MCF 10A (cell line): ENCODE measurements at regions not wholly inside any gene's neighbourhood (a gene's known extent, or its start where the extent isn't known, plus 50 kb on each side); places are given as distances from the start of the nearest gene placed in this dataset.

Experiments
- BruUV-seq: library from RNA; stranded (reverse); fragments of 400-500 nt; replicated peaks from 2 replicates; lab custom pipeline; 2021; lab: Mats Ljungman, UMichigan
- CTCF ChIA-PET: fragments of 300-600 bp; sonication (Branson Sonifier 250); formaldehyde crosslinking; extraction: SDS; loops from one replicate; lab custom pipeline; 2021; ENCODE audit warnings: antibody characterized with exemption, inconsistent platforms; lab: Yijun Ruan, JAX
- POLR2A ChIA-PET: fragments of 300-600, 350-650 bp; sonication (Branson Sonifier 250); formaldehyde crosslinking; extraction: SDS; loops from one replicate; lab custom pipeline; 2020; ENCODE audit warnings: antibody characterized with exemption, inconsistent platforms; lab: Yijun Ruan, JAX
- DNase-seq: peaks from one replicate; pipeline ENCODE4 v3.0.0-alpha.2; 2018; ENCODE audit not compliant: unreplicated experiment
- H3K27ac Mint-ChIP-seq: one replicate; pipeline ENCODE4 v1.8.0; 2022; ENCODE audit warnings: mild to moderate bottlenecking, low read depth, mixed read lengths; ENCODE audit not compliant: unreplicated experiment
- H3K27me3 Mint-ChIP-seq: one replicate; pipeline ENCODE4 v1.8.0; 2022; ENCODE audit warnings: mixed read lengths; ENCODE audit not compliant: insufficient read depth, unreplicated experiment
- H3K36me3 Mint-ChIP-seq: one replicate; pipeline ENCODE4 v1.8.0; 2022; ENCODE audit warnings: mild to moderate bottlenecking, moderate library complexity, mixed read lengths; ENCODE audit not compliant: insufficient read depth, unreplicated experiment
- H3K4me1 Mint-ChIP-seq: one replicate; pipeline ENCODE4 v1.8.0; 2022; ENCODE audit warnings: mixed read lengths; ENCODE audit not compliant: insufficient read depth, unreplicated experiment
- H3K4me3 Mint-ChIP-seq: one replicate; pipeline ENCODE4 v1.8.0; 2022; ENCODE audit warnings: mild to moderate bottlenecking, moderate library complexity, mixed read lengths; ENCODE audit not compliant: unreplicated experiment
- H3K9me3 Mint-ChIP-seq: one replicate; pipeline ENCODE4 v1.8.0; 2022; ENCODE audit warnings: mixed read lengths; ENCODE audit not compliant: unreplicated experiment
- CTCF ChIP-seq: fragments of 200-600 bp; IDR thresholded peaks from one replicate; pipeline ENCODE4 v1.8.0; 2022; ENCODE audit warnings: antibody characterized with exemption, mild to moderate bottlenecking; ENCODE audit not compliant: unreplicated experiment
- intact Hi-C: fragments of 100-400 bp; cut with micrococcal nuclease; formaldehyde crosslinking; loops from 2 replicates; pipeline ENCODE4 v1.14.1; 2022

DNA sequence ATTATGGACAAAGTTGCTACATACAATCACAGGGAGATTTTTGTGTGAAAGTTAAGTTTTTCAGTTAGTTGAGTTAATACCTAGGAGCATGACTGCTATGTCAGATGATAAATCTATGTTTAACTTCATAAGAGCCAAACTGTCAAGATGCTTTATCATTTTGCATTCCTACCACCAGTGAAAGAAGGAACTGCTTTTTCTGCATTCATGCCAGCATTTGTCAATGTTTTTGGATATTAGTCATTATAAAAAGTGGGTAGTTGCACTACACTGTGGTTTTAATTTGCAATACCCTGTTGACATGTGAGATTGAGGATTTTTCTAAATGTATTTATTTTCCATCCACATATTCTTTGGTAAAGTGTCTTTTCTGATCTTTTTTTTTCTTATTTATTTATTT lies 434.0 kb upstream of the MON1B start:
- no peak for TF ChIP-seq CTCF
- no TSS peak for BruUV-seq
- Mint-ChIP-seq H3K27ac (no peak overlapping the region), H3K4me1 (no peaks in the 10 kb centered on the region), H3K4me3 (no peak overlapping the region), H3K36me3 (peaks cover 4% of the 10 kb centered on the region), H3K27me3 (no peaks in the 10 kb centered on the region), H3K9me3 (peaks cover 7% of the 10 kb centered on the region)
- intact Hi-C loops = no loop called here
- DNase-seq = peak; percentile 32
- CTCF ChIA-PET = no interaction called here
- POLR2A ChIA-PET = no interaction called here

DNA sequence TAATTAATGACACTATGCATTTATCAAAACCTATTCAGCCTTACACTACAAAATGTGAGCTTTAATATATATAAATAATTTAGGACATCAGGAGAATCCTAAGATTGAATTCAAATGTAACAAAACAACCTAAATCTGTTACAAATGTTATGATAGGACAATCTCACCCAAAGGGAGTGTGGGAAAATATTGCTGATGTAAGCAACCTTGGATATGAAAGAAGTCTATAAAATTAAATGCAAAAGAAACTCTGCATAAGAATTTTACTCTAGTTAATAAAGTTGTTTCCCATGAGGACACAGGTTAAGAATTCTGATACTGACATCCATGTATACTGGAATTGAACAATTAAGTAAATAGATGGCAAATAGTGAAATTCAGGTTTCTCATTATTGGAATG lies 424.5 kb upstream of the MON1B start:
- peaks cover 25% of the 10 kb centered on the region for H3K9me3 Mint-ChIP-seq
- intact Hi-C loops = no loop called here
- H3K36me3 Mint-ChIP-seq = no peaks in the 10 kb centered on the region
- BruUV-seq = no TSS peak
- no peak for DNase-seq
- H3K27ac Mint-ChIP-seq = no peak overlapping the region
- TF ChIP-seq CTCF = no peak
- CTCF ChIA-PET = interaction anchor here (0.7 to 1.4 kb wide), 3 partner anchors 9 to 83 kb away, joined by 3 read pairs; no protein-coding TSS in a partner anchor
- no peaks in the 10 kb centered on the region for H3K4me1 Mint-ChIP-seq
- POLR2A ChIA-PET = interaction anchor here (0.5 to 0.8 kb wide), 2 partner anchors 17 to 47 kb away, joined by 3 to 4 read pairs; no protein-coding TSS in a partner anchor
- no peak overlapping the region for H3K4me3 Mint-ChIP-seq
- no peaks in the 10 kb centered on the region for H3K27me3 Mint-ChIP-seq

GRCh38 chr16:76768316-76768715 lies 422.7 kb upstream of the MON1B start:
- no peaks in the 10 kb centered on the region for H3K36me3 Mint-ChIP-seq
- H3K9me3 Mint-ChIP-seq = peaks cover 17% of the 10 kb centered on the region
- no peak overlapping the region for H3K4me3 Mint-ChIP-seq
- CTCF ChIA-PET = no interaction called here
- DNase-seq = no peak
- TF ChIP-seq CTCF = no peak
- no peaks in the 10 kb centered on the region for H3K27me3 Mint-ChIP-seq
- POLR2A ChIA-PET = no interaction called here
- no TSS peak for BruUV-seq
- intact Hi-C loops = no loop called here
- H3K4me1 Mint-ChIP-seq = peaks cover 6% of the 10 kb centered on the region
- no peak overlapping the region for H3K27ac Mint-ChIP-seq

GRCh38 chr16:76768948-76769347 lies 422.0 kb upstream of the MON1B start:
- no peaks in the 10 kb centered on the region for H3K36me3 Mint-ChIP-seq
- H3K27ac Mint-ChIP-seq = no peak overlapping the region
- TF ChIP-seq CTCF = no peak
- BruUV-seq = no TSS peak
- POLR2A ChIA-PET = no interaction called here
- intact Hi-C loops = no loop called here
- H3K27me3 Mint-ChIP-seq = no peaks in the 10 kb centered on the region
- no peak overlapping the region for H3K4me3 Mint-ChIP-seq
- CTCF ChIA-PET = interaction anchor here (1.0 kb wide), 1 partner anchor 273 kb away, joined by 3 read pairs; no protein-coding TSS in a partner anchor
- peaks cover 6% of the 10 kb centered on the region for H3K4me1 Mint-ChIP-seq
- DNase-seq = no peak
- H3K9me3 Mint-ChIP-seq = peaks cover 17% of the 10 kb centered on the region
